Panc1 (cell line): ENCODE measurements at regions not wholly inside any gene's neighbourhood (a gene's known extent, or its start where the extent isn't known, plus 50 kb on each side); places are given as distances from the start of the nearest gene placed in this dataset.

ENCODE experiments used
- CTCF ChIP-seq: fragments of 450-650 bp; IDR thresholded peaks from 2 replicates; pipeline ENCODE4 v1.5.1; 2017; ENCODE audit warnings: mild to moderate bottlenecking
- POLR2AphosphoS5 ChIP-seq: IDR thresholded peaks from 2 replicates; pipeline ENCODE4 v1.6.1; 2012; ENCODE audit warnings: mild to moderate bottlenecking, low read depth, low read length, moderate library complexity
- REST ChIP-seq, 2 experiments: IDR thresholded peaks; 2 replicates each; pipeline ENCODE4 v1.6.1; 2011 to 2012; ENCODE audit warnings: low read depth in 2 of 2, control low read depth in 1 of 2, low read length in 1 of 2, mild to moderate bottlenecking in 1 of 2, moderate library complexity in 1 of 2; ENCODE audit not compliant: insufficient read depth in 1 of 2
- SIN3A ChIP-seq: IDR thresholded peaks from 2 replicates; pipeline ENCODE4 v1.6.1; 2012; ENCODE audit warnings: low read depth, mild to moderate bottlenecking, low read length, moderate library complexity, borderline replicate concordance; ENCODE audit not compliant: insufficient read depth
- TCF7L2 ChIP-seq: IDR thresholded peaks from 2 replicates; pipeline ENCODE4 v1.6.1; 2011; ENCODE audit warnings: mild to moderate bottlenecking, low read depth, low read length, inconsistent platforms

- TF ChIP-seq CTCF (no peak), REST (IDR thresholded peaks at IDR 0.05; ENCODE audit: insufficient read depth in 1 of 2, low read depth in 2 of 2, low read length in 1 of 2) (no peak), POLR2AphosphoS5 (no peak), SIN3A (no peak), TCF7L2 (no peak)
Measured at GRCh38 chr18:73887801-73888200, 259.8 kb downstream of the FBXO15 start.
